Uterus (tissue), 3 donors: ENCODE measurements at regions not wholly inside any gene's neighbourhood (a gene's known extent, or its start where the extent isn't known, plus 50 kb on each side); places are given as distances from the start of the nearest gene placed in this dataset.

Source experiments
- DNase-seq, 2 donors: peaks; one replicate each; pipeline ENCODE4 v3.0.0-alpha.2; 2019 to 2020
- H3K27ac ChIP-seq, 2 donors: fragments of 200-600 bp; sonication (generic); 1 replicate in 1 of 2; 2 replicates in 1 of 2; pipeline ENCODE4 v1.5.1; 2016 to 2018
- H3K27me3 ChIP-seq, 2 donors: fragments of 200-600 bp; sonication (generic); one replicate each; pipeline ENCODE4 v1.5.1; 2018 to 2019; ENCODE audit warnings: control low read depth in 1 of 2
- H3K36me3 ChIP-seq, 2 donors: fragments of 200-600 bp; sonication (generic); one replicate each; pipeline ENCODE4 v1.5.1; 2019; ENCODE audit warnings: control low read depth in 1 of 2
- H3K4me1 ChIP-seq, 2 donors: fragments of 200-600 bp; sonication (generic); one replicate each; pipeline ENCODE4 v1.5.1; 2018 to 2019; ENCODE audit warnings: control low read depth in 1 of 2
- H3K4me3 ChIP-seq, 2 donors: fragments of 200-600 bp; sonication (generic); 1 replicate in 1 of 2; 2 replicates in 1 of 2; pipeline ENCODE4 v1.5.1; 2018 to 2019; ENCODE audit warnings: mild to moderate bottlenecking in 1 of 2
- H3K9me3 ChIP-seq, 2 donors: fragments of 200-600 bp; sonication (generic); one replicate each; pipeline ENCODE4 v1.5.1; 2019; ENCODE audit warnings: control low read depth in 1 of 2
- CTCF ChIP-seq, 4 experiments: fragments of 200-600 bp in 2 of 4; fragments of 450-650 bp in 2 of 4; sonication (generic) in 2 of 4; IDR thresholded peaks; one replicate each; pipeline ENCODE4 v1.5.1; 2016 to 2019; ENCODE audit warnings: antibody characterized with exemption in 4 of 4, mild to moderate bottlenecking in 2 of 4, moderate library complexity in 1 of 4
- POLR2A ChIP-seq, 2 donors: fragments of 450-650 bp; IDR thresholded peaks; one replicate each; pipeline ENCODE4 v1.6.1; 2016; ENCODE audit warnings: antibody characterized with exemption in 2 of 2, mild to moderate bottlenecking in 1 of 2, moderate library complexity in 1 of 2
- intact Hi-C: fragments of 100-400 bp; cut with DNase I; formaldehyde crosslinking; loops from one replicate; pipeline ENCODE4 v1.15.1; 2023; ENCODE audit warnings: low total_unique reads
- donor health status: DM: yes; HTN: yes; CAD: no.

- H3K9me3 ChIP-seq = no peaks in the 10 kb centered on the region
- no peak overlapping the region for H3K4me3 ChIP-seq
- H3K27me3 ChIP-seq = no peaks in the 10 kb centered on the region
- intact Hi-C loops = no loop called here
- H3K4me1 ChIP-seq = no peaks in the 10 kb centered on the region
- TF ChIP-seq POLR2A (IDR thresholded peaks at IDR 0.05) = no peak
- TF ChIP-seq CTCF (IDR thresholded peaks at IDR 0.05) = no peak
- no peak overlapping the region for H3K27ac ChIP-seq
- no peaks in the 10 kb centered on the region for H3K36me3 ChIP-seq
- DNase-seq = no peak
These were observed 1431.4 kb downstream of the BRD1 start for GRCh38 chr22:48396091-48396784.

GRCh38 chr22:48395201-48395600, 1432.5 kb downstream of the BRD1 start:
- Histone ChIP-seq H3K4me1 (no peaks in the 10 kb centered on the region), H3K36me3 (no peaks in the 10 kb centered on the region), H3K4me3 (no peak overlapping the region), H3K9me3 (no peaks in the 10 kb centered on the region), H3K27ac (no peak overlapping the region), H3K27me3 (no peaks in the 10 kb centered on the region)
- TF ChIP-seq POLR2A (IDR thresholded peaks at IDR 0.05) = no peak
- TF ChIP-seq CTCF (IDR thresholded peaks at IDR 0.05) = no peak
- no peak for DNase-seq
- intact Hi-C loops = no loop called here

- Histone ChIP-seq H3K36me3 (no peaks in the 10 kb centered on the region), H3K4me3 (no peak overlapping the region), H3K27me3 (no peaks in the 10 kb centered on the region), H3K27ac (no peak overlapping the region), H3K9me3 (no peaks in the 10 kb centered on the region), H3K4me1 (no peaks in the 10 kb centered on the region)
- intact Hi-C loops = no loop called here
- DNase-seq = no peak
- TF ChIP-seq POLR2A (IDR thresholded peaks at IDR 0.05) (no peak), CTCF (IDR thresholded peaks at IDR 0.05) (no peak)
These were observed 1432.9 kb downstream of the BRD1 start for GRCh38 chr22:48394787-48395186.

GRCh38 chr22:48393885-48394284, 1433.8 kb downstream of the BRD1 start:
- no peaks in the 10 kb centered on the region for H3K9me3 ChIP-seq
- intact Hi-C loops = no loop called here

GRCh38 chr22:48393041-48393370, 1434.7 kb downstream of the BRD1 start:
- H3K4me1 ChIP-seq = no peaks in the 10 kb centered on the region
- no peak for DNase-seq
- no peaks in the 10 kb centered on the region for H3K27me3 ChIP-seq
- no peak overlapping the region for H3K4me3 ChIP-seq
- H3K9me3 ChIP-seq = no peaks in the 10 kb centered on the region
- intact Hi-C loops = no loop called here
- H3K27ac ChIP-seq = no peak overlapping the region
- no peaks in the 10 kb centered on the region for H3K36me3 ChIP-seq
- TF ChIP-seq CTCF (IDR thresholded peaks at IDR 0.05) (no peak), POLR2A (IDR thresholded peaks at IDR 0.05) (no peak)

More at GRCh38 chr22:48393885-48394284, 1433.8 kb downstream of the BRD1 start:
- Histone ChIP-seq H3K27me3 (no peaks in the 10 kb centered on the region), H3K4me1 (no peaks in the 10 kb centered on the region), H3K36me3 (no peaks in the 10 kb centered on the region), H3K27ac (no peak overlapping the region), H3K4me3 (no peak overlapping the region)
- TF ChIP-seq POLR2A (IDR thresholded peaks at IDR 0.05) (no peak), CTCF (IDR thresholded peaks at IDR 0.05) (no peak)
- DNase-seq = no peak
